ENCODE measurements at regions not wholly inside any gene's neighbourhood (a gene's known extent, or its start where the extent isn't known, plus 50 kb on each side); places are given as distances from the start of the nearest gene placed in this dataset.

DNA sequence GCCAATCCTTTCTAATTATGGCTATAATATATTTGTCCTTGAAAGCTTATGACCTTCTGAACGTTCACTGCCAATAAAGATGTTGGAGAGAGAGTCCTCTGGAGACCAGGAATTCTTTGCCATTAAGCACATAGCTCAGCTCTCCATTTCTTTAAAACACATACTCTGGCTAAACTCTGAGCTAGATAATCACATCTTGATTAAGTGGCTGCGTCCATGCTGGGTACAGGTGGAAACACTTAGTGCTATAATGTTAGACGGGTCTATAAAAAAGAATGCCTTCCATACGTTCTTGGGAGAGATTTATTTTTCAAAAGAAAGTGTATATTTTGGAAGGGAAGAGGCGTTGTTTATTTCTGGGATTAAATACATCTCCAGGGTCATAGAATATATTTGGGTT, 314.5 kb downstream of the LPIN1 start:
- no TSS peak for BruUV-seq (replicated peaks)

GRCh38 chr2:12061286-12062052, 315.0 kb downstream of the LPIN1 start:
- Histone ChIP-seq H4K20me1 (ENCODE audit: insufficient read depth, low read length) (no peaks in the 10 kb centered on the region), H3K79me2 (ENCODE audit: insufficient read depth, low read depth, low read length) (no peaks in the 10 kb centered on the region), H3K4me1 (ENCODE audit: insufficient read depth, low read length, poor library complexity, severe bottlenecking) (peaks cover 24% of the 10 kb centered on the region), H3K4me2 (ENCODE audit: low read length) (no peak overlapping the region), H2AFZ (ENCODE audit: low read length) (no peak overlapping the region), H3K9me2 (ENCODE audit: insufficient read depth, low read length) (no peaks in the 10 kb centered on the region), H3K9me3 (ENCODE audit: low read length) (peaks cover 8% of the 10 kb centered on the region), H3K27ac (ENCODE audit: low read depth, low read length, poor library complexity, severe bottlenecking) (no peak overlapping the region), H3K36me3 (ENCODE audit: insufficient read depth, low read length) (no peaks in the 10 kb centered on the region), H3K4me3 (ENCODE audit: low read depth, low read length, poor library complexity, severe bottlenecking) (no peak overlapping the region)
- no TSS peak for BruUV-seq (replicated peaks)
- intact Hi-C loops (cut with micrococcal nuclease; ENCODE audit: unreplicated experiment): no loop called here
- ChIA-PET POLR2A (interaction anchor here (0.7 to 1.0 kb wide), 2 partner anchors 17 to 43 kb away, joined by 3 read pairs; no protein-coding TSS in a partner anchor), CTCF (ENCODE audit: unreplicated experiment) (no interaction called here)
- DNase-seq (ENCODE audit: low spot score): no peak
- TF ChIP-seq, protein P1, sequence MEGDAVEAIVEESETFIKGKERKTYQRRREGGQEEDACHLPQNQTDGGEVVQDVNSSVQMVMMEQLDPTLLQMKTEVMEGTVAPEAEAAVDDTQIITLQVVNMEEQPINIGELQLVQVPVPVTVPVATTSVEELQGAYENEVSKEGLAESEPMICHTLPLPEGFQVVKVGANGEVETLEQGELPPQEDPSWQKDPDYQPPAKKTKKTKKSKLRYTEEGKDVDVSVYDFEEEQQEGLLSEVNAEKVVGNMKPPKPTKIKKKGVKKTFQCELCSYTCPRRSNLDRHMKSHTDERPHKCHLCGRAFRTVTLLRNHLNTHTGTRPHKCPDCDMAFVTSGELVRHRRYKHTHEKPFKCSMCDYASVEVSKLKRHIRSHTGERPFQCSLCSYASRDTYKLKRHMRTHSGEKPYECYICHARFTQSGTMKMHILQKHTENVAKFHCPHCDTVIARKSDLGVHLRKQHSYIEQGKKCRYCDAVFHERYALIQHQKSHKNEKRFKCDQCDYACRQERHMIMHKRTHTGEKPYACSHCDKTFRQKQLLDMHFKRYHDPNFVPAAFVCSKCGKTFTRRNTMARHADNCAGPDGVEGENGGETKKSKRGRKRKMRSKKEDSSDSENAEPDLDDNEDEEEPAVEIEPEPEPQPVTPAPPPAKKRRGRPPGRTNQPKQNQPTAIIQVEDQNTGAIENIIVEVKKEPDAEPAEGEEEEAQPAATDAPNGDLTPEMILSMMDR (conservative IDR thresholded peaks at IDR 0.05; ENCODE audit: low read length): no peak
- no peak for TF ChIP-seq EZH2phosphoT487 (IDR thresholded peaks at IDR 0.05; ENCODE audit: borderline replicate concordance, low read depth, low read length)

More for the DNA sequence above, 314.5 kb downstream of the LPIN1 start:
- intact Hi-C loops (cut with micrococcal nuclease; ENCODE audit: unreplicated experiment): no loop called here
- H3K27ac ChIP-seq (ENCODE audit: low read depth, low read length, poor library complexity, severe bottlenecking): no peak overlapping the region
- ChIA-PET CTCF (ENCODE audit: unreplicated experiment) (no interaction called here), POLR2A (interaction anchor here (1.0 to 1.2 kb wide), 3 partner anchors 39 to 286 kb away, joined by 3 to 4 read pairs (median 3); no protein-coding TSS in a partner anchor)
- no peaks in the 10 kb centered on the region for H3K9me2 ChIP-seq (ENCODE audit: insufficient read depth, low read length)
- H3K9me3 ChIP-seq (ENCODE audit: low read length): peaks cover 8% of the 10 kb centered on the region
- no peak overlapping the region for H3K4me2 ChIP-seq (ENCODE audit: low read length)
- H3K4me1 ChIP-seq (ENCODE audit: insufficient read depth, low read length, poor library complexity, severe bottlenecking): peaks cover 25% of the 10 kb centered on the region
- H3K36me3 ChIP-seq (ENCODE audit: insufficient read depth, low read length): no peaks in the 10 kb centered on the region
- no peak overlapping the region for H3K4me3 ChIP-seq (ENCODE audit: low read depth, low read length, poor library complexity, severe bottlenecking)
- H4K20me1 ChIP-seq (ENCODE audit: insufficient read depth, low read length): no peaks in the 10 kb centered on the region
- TF ChIP-seq, protein P1 (conservative IDR thresholded peaks at IDR 0.05; ENCODE audit: low read length): no peak
- TF ChIP-seq EZH2phosphoT487 (IDR thresholded peaks at IDR 0.05; ENCODE audit: borderline replicate concordance, low read depth, low read length): no peak
- no peak overlapping the region for H2AFZ ChIP-seq (ENCODE audit: low read length)
- H3K79me2 ChIP-seq (ENCODE audit: insufficient read depth, low read depth, low read length): no peaks in the 10 kb centered on the region
- no peak for DNase-seq (ENCODE audit: low spot score)

DNA sequence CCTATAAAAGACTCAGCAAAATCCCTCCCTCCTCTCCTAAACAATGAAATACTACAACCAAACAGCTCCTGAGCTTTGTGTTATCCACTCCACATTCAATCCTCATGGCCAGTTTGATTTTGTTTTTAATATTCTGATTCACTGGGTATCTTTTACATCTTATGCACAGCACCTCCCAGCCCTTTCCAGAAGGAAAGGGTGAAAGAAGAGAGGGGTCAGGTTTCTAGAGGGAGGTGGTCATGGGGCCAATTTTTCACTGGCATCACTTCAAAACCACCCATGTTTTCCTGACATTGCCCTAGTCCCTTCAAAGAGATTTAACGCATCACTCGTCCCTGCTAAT, 315.6 kb downstream of the LPIN1 start:
- Histone ChIP-seq H2AFZ (ENCODE audit: low read length) (no peak overlapping the region), H3K36me3 (ENCODE audit: insufficient read depth, low read length) (no peaks in the 10 kb centered on the region), H3K4me1 (ENCODE audit: insufficient read depth, low read length, poor library complexity, severe bottlenecking) (peaks cover 23% of the 10 kb centered on the region), H3K79me2 (ENCODE audit: insufficient read depth, low read depth, low read length) (no peaks in the 10 kb centered on the region), H3K27ac (ENCODE audit: low read depth, low read length, poor library complexity, severe bottlenecking) (no peak overlapping the region), H3K9me3 (ENCODE audit: low read length) (peaks cover 8% of the 10 kb centered on the region), H3K4me3 (ENCODE audit: low read depth, low read length, poor library complexity, severe bottlenecking) (no peak overlapping the region), H3K4me2 (ENCODE audit: low read length) (no peak overlapping the region), H4K20me1 (ENCODE audit: insufficient read depth, low read length) (no peaks in the 10 kb centered on the region), H3K9me2 (ENCODE audit: insufficient read depth, low read length) (no peaks in the 10 kb centered on the region)
- intact Hi-C loops (cut with micrococcal nuclease; ENCODE audit: unreplicated experiment): no loop called here
- TF ChIP-seq EZH2phosphoT487 (IDR thresholded peaks at IDR 0.05; ENCODE audit: borderline replicate concordance, low read depth, low read length): no peak
- TF ChIP-seq, protein P1 (conservative IDR thresholded peaks at IDR 0.05; ENCODE audit: low read length): no peak
- ChIA-PET CTCF (ENCODE audit: unreplicated experiment) (no interaction called here), POLR2A (interaction anchor here (0.7 kb wide), 1 partner anchor 16 kb away, joined by 3 read pairs; no protein-coding TSS in a partner anchor)
- BruUV-seq (replicated peaks): no TSS peak
- no peak for DNase-seq (ENCODE audit: low spot score)
